ENCODE measurements at regions not wholly inside any gene's neighbourhood (a gene's known extent, or its start where the extent isn't known, plus 50 kb on each side); places are given as distances from the start of the nearest gene placed in this dataset.
"Not testable (repeated sequence)": the region's sequence is repeated elsewhere in the genome, so short reads cannot be mapped to it uniquely, and the experiment has no call there.

DNA sequence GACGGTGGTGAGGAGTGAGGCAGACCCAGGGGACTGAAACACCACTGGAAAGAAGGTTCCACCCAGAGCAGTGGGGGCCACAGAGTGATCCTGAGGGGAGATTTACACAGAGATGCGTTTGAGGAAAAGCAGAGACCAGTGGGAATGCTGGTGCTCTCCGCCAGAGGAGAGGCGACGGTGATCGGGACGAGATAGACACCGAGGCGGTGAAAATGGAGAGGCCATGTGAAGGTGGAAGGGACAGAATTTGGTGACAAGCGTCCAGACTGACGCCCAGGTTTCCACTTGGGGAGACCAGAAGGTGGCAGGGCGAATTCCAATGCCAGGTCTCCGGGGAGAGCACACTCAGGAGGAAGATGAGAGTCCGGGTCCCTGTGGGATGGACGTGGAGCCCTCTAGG, 374.8 kb downstream of the CNTNAP3B start:
- not testable (repeated sequence) for DNase-seq

DNA sequence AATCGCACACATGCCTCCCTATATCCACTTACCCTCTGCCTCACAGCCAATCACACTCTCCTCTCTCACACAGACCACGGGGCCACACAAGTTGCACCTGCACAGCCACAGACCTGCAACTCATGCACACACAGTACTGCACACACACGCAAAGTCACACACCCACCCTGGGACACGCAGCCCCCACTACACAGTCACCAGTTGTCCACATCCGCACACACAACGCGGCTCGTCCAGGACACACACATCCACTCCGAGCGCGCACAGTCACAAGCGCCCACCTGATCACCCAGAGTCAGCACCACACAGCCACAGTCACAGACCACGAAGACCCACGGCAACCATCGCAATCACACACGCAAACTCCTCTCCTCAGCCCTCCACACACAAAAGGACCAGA, 387.3 kb downstream of the CNTNAP3B start:
- not testable (repeated sequence) for DNase-seq

DNA sequence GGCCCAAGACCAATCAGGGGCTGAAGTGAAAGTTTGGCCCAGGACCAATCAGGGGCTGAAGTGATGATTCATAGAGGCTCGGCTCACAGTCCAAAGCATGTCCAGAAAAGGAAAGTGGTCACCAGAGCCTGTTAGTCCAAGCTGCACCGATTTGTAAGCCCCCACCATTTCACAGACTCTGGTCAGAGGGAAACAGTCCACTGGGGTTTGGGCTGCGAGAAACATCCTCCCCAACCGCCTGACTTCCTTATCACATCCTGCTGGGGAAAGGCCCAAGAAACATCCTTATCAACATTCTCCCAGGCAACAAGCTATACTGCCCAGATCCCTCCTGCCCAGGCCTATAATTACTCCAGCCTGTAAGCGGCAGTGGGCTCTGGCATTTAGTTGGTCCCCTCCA, 388.1 kb downstream of the CNTNAP3B start:
- not testable (repeated sequence) for DNase-seq

DNA sequence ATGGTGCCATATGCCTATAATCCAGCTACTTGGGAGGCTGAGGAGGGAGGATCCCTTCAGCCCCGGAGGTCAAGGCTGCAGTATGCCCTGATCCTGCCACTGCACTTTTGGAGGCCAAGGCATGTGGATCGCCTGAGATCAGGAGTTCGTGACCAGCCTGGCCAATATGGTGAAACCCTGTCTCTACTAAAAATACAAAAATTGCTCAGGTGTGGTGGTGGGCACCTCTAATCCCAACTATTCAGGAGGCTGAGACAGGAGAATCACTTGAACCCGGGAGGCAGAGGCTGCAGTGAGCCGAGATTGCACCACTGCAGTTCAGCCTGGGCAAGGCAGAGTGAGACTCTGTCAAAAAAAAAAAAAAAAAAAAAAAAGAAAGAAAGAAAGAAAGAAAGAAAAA, 390.5 kb downstream of the CNTNAP3B start:
- DNase-seq: not testable (repeated sequence)

DNA sequence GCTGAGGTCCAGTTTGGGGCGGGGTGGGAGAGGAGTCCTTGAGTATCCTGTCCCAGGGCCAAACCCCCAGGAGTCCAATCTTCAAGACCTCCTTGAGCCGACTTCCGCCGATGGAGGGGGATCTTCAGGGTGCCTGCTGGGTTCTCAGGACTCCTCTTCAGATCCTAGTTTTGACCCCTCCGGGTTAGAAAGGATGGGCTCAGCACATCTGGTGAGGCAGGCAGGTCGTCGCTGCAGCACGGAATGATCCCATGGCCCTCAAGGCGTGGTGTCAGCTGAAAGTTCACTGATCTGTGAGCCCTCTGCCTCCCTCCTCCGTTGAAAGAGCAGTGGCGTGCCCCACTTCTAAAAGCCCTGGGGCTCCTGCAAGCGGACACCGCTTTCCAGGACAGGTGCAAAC, 430.0 kb downstream of the CNTNAP3B start:
- DNase-seq: not testable (repeated sequence)

DNA sequence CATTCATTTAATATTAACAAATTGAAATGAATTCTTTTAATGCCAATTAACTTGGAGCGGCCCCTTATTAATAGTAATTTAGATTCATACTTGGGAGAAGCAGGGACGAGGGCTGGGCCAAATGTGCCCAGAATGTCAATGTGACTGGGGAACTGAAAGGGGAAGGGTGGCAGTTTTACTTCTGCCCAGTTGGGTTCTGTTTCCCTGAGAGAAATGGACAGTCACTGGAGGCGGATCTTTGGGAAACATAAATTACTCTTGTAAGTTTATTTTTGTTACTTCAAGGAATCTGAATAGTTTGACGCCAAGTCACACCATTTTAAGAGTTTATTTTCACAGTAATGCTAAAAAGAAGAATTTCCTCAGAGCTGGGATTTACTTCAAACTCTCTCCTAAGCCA, 432.1 kb downstream of the CNTNAP3B start:
- DNase-seq: not testable (repeated sequence)

DNA sequence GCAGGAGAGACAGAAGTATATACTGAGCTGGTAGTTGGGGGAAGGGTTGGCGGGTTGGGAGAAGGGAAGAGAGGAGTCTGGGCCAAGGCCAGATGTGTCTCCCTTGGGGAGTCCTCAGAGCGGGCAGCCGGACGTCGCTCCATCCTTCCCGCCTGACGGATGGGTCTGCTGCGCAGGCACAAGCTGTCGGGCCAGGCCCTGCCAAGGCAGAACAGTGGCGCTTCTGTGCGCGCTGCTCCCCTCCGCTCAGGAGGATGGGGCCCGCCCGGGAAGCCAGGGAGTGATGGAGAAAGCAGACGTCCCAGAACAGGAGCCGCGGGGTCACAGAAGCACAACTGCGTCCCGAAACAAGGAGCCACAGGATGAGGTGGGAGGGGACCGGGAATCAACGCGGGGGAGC, 449.9 kb downstream of the CNTNAP3B start:
- DNase-seq: not testable (repeated sequence)

DNA sequence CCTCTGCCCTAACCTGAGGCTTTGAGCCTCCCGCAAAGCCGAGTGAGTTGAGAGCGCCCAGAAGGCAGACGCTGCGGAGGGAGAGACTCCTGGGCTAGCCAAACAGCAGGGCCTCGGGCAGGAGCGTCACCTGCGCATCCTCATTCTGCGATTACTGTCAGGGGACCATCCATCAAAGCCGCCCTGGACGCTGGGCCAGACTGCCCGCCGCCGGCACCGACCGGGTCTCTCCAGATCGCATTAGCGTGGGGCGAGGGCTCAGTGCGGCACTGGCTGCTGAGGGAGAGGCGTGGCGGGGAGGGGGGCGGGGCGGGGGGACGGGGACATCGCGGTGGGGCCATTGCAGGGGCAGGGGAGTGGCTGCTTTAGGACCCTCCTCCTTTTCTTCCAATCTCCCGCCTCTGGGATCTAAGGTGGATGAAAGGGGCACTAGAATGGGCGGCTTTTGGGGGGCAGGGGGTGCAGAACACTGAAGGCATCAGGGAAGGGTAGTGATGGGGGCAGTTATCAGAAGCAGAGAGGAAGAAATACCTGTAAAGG, 465.7 kb downstream of the CNTNAP3B start:
- not testable (repeated sequence) for DNase-seq

DNA sequence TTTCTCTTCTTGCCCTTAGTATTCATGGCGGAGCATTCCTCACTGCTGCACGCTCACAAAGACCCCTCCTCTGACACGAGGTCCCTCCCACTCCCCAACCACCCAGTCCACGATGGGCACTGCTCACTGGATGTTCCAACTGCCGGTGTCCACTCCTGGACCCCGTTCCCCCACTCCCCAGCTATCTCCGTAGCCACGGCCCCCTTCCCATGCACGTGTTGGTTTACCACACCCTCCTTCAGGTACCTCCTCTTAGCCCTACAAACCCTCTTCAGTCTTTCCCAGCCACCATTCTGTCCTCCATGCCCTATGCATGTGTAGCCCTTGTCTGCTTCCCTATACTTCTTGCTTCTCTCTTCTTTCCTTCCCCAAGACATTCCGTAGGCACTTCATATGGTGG, 469.6 kb upstream of the ZNG1F start:
- not testable (repeated sequence) for DNase-seq

DNA sequence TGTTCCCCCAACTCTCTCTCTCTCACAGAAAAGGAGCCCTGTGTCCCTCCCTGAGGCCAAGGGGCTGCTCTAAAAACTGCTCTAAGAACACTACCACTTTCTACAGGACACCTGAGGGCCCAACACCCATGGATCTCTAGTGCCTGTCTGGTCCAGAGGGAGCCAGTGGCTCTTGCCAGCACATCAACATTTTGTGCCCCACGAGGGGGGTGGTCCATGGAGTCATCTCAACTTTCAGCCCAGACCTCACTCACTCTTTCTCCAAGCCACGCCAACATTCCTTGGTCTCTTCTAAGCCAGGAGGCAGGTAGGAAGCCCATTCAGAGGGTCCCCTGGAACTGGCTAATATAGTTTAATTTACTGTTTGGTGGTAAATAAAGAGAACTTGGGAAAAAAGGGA, 469.0 kb upstream of the ZNG1F start:
- not testable (repeated sequence) for DNase-seq

DNA sequence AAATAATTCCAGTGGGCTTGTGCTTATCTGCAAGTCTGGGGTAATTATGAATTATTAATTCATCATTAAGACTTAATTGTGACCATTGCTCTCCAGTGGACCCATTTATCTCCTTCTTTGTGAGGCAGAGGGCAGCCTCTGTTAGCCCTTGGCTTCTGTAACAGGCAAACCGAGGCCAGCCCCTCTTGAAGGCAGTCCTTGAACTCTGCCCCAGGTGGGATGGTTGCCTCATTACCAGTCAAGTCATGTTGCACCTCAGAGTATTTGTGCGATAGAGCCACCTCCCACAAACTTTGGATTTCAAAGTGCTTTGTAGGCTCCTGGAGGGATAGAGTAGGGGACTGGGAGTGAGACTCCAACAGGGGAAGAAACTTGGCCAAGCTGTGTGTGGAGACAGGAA, 468.0 kb upstream of the ZNG1F start:
- DNase-seq: not testable (repeated sequence)

DNA sequence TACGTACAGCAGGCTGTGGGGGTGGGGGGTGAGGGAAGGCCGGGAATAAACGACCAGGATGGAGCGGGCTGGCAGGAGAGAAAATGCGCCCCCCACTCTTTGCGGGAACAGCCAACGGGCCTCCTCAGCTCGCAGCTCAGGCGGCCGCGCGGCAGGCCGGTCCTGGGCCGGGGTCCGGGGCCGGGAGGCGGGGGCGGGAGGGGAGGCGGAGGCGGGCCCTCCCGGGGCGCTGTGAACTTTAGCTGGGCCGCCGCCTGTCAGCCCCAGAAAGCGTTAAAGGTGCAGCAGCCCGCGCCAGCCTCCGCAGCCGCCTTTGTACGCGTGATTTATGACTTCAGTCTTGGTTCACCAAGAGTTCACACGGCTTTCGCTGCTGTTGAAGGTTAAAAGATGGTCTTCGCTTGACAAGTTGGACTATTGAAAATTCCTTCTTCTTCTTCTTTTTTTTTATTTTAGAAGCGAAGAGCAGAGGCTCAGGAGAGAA, 466.0 kb upstream of the ZNG1F start:
- not testable (repeated sequence) for DNase-seq

DNA sequence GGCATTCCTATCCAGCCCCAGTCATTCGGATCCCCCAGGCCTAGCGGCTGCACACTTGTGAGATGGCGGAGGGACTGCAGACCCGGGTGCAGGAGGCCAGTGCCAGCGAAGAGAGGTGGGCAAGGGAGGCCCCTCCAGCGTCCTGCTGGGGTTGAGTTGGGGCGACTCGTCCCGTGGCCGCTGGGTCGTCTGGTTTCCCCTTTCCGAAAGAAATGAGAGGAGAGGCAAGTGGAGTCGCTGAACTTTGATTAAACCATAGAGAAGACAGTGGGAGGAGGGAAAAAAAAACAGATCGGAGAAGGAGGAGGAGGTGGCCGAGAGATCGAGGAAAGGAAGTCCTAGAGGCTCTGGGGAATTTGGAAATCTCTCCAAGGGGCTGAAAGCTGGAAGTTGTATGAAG, 465.2 kb upstream of the ZNG1F start:
- DNase-seq: not testable (repeated sequence)

DNA sequence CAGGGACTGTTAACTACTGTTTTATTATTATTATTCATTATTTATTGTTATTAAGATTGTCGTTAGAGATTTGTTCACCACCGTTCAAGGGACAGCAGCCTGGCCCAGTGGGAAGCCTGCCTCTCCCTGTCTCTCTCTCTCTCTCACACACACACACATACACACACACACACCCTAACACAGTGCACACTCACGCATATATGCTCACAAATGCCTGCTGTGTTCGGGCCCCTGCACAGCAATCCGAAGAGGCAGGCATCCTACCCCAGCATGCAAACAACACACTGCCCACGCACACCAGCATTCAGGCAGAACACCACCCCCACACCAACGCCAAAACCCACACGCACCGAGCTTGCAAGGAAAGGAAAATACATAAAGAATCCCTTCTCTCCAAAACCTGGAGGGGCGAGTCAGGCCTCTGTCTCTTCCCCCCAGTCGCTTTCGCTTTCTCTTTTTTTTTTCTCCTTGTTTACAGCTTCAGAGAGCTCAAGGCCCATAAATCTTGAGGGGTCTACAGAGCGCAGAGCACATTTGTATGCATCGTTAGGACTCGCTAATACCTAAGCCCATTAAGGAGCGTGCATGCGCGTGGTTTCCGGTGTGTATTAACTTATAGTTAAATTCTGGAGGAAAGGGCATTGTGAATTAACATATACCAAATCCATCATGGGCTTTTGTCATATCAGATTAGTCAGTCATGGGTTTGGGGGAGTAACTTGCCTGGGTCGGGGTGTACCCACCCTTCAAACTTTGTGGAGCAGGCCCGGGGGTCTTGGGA, 464.6 kb upstream of the ZNG1F start:
- not testable (repeated sequence) for DNase-seq

DNA sequence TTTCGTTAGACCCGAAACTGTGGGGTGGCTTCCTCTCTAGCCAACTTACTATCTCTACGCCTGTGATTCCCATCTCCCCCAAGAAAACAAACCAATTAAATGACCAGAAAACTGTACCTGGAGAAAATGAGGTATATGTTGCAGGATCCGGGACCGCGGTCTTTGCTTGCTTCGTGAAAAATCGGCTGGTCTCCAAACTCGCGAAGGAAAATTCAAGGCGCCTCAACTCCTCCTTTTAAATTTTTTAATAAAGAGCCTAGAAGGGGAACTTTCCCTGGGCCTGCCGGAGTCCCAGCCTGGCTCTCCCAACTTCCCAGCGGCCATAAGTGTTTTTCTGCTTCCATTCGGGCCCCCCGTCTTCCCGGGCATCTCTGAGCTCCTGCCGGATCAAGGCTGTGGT, 463.7 kb upstream of the ZNG1F start:
- DNase-seq: not testable (repeated sequence)

DNA sequence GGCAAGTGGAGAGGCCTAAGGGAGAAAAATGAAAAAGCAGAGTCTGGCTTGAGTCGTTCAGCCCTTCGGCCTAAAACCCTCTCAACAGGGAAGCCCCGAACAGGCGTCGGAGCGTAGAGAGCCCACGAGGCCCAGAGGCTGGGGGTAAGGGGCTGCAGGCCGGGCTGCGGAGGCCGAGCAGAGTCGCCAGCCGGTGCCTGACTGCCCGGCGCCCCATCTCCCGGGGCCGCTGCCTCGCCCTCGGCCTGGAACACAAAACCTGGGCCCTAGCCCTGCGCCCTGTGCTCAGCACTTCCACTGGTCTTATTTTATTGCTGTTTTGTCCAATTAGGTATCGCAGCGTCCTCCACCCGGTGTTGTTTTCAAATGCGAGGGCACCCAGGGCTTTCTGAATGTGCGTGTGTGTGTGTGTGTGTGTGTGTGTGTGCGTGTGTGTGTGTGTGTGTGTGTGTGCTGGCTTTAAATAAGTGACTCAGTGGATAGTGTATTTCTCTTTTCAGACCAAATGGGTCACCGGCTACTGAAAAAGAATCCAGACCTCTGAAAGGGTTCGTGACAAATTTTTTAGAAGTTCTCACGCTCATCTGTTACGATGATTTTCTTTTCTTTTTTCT, 463.1 kb upstream of the ZNG1F start:
- DNase-seq: not testable (repeated sequence)

DNA sequence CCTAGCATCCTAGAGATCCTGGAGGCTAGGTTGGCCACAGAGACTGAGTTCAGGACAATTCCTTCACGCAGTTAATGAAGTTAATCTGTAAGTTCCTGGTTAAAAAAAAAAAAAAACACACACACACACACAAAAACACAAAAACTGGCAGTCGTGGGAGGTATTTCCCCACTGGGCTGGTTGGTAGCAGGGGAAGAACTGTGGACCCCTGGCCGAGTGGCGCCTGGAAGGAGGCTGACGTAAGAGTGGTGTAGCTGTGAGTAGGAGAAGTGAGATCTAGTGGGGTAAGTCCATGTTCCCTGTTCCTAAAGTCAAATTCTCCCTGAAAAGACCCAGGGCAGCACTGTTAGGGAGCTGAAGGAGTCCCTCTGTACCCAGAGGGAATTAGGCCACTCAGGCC, 461.0 kb upstream of the ZNG1F start:
- not testable (repeated sequence) for DNase-seq

DNA sequence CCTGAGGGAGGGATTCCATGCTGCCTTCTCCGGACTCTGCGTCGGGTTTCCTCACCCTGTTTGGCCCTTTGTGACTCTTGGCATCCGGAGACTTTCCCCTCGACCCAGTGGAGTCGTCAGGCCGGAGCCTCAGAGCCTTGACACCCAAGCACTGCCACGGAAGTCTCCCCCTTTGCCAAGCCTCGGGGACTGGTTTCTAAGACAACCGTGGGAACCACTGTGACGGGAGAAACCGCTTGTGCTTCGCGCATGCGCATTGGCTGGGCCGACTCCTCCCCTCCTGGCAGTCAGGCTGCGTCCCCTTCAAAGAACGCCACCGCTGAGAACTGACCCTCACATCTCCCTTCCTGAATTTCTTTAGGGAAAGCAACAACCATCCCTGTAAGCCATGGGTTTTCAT, 459.4 kb upstream of the ZNG1F start:
- peak; percentile 14 for DNase-seq

DNA sequence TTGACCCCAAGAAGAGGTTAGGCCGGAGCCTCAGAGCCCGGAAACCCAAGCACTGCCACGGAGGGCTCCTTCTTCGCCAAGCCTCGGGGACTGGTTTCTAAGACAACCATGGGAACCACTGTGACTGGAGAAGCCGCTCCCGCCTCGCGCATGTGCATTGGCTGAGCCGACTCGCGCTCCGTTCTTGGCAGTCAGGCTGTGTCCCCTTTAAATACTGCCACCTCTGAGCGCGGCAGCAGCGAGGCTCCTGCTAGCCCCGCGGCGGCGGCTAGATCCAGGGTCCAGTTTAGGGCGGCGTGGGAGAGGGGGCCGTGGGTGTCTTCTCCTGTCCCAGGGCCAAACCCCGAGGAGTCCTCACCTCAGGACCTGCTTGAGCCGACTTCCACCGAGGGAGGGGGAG, 457.1 kb upstream of the ZNG1F start:
- not testable (repeated sequence) for DNase-seq

DNA sequence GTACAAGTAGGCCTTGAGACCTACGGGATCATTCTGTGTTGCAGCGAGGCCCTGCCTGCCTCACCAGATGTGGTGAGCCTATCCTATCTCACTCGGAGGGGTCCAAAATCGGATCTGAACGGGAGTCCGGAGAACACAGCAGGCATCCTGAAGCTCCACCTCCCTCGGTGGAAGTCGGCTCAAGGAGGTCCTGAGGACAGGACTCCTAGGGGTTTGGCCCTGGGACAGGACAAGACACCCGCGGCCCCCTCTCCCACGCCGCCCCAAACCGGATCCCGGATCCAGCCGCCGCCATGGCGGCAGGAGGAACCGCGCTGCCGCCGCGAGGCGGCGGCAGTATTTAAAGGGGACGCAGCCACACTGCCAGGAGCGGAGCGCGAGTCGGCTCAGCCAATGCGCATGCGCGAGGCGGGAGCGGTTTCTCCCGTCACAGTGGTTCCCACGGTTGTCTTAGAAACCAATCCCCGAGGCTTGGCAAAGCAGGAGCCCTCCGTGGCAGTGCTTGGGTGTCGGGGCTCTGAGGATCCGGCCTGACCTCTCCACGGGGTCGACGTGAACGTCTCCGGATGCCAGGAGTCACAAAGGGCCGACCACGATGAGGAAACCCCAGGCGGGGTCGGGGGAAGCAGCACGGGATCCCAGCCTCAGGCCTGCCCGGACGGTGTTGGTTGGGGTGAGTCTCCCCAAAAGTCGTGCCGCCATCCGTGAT, 454.6 kb upstream of the ZNG1F start:
- peak; percentile 54 for DNase-seq

DNA sequence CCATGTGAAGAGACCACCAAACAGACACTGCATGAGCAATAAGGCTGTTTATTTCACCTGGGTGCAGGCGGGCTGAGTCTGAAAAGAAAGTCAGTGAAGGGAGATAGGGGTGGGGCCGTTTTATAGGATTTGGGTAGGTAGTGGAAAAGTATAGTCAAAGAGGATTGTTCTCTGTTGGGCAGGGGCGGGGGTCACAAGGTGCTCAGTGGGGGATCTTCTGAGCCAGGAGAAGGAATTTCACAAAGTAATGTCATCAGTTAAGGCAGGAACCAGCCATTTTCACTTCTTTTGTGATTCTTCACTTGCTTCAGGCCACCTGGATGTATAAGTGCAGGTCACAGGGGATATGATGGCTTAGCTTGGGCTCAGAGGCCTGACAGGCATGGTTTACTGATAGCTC, 444.6 kb upstream of the ZNG1F start:
- not testable (repeated sequence) for DNase-seq

DNA sequence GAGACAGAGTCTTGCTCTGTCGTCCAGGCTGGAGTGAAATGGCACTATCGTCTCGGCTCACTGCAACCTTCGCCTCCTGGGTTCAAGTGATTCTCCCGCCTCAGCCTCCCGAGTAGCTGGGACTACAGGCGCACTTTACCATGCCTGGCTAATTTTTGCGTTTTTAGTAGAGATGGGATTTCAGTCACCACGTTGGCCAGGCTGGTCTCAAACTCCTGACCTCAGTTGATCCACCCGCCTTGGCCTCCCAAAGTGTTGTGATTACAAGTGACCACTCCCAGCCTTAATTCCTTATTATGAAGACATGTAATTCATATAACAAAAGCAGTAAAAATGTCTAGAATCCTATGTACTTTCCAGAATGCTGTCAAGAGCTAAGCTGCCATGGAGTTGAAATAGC, 434.5 kb upstream of the ZNG1F start:
- DNase-seq: not testable (repeated sequence)

DNA sequence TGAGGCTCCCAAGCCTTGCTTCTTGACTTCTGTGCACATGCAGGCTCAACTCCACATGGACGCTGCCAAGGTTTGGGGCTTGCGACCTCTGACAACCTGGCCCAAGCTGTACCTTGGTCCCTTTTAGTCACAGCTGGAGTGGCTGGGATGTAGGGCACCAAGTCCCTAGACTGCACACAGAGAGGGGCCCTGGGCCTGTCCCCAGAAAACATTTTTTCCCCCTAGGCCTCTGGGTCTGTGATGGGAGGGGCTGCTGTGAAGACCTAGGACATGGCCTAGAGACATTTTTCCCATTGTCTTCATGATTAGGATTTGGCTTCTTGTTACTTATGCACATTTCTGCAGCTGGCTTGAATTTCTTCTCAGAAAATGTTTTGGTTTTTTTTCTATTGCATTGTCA, 430.1 kb upstream of the ZNG1F start:
- not testable (repeated sequence) for DNase-seq

All from stimulated activated CD4-positive, alpha-beta T cell treated with anti-CD3 and anti-CD28 coated beads, Interleukin-12 subunit alpha, Interleukin-12 subunit beta, amount 100 ng/mL, for 4 hours (primary cell).